Neuron (in vitro differentiated cells): ENCODE measurements at regions not wholly inside any gene's neighbourhood (a gene's known extent, or its start where the extent isn't known, plus 50 kb on each side); places are given as distances from the start of the nearest gene placed in this dataset.

ENCODE experiments used
- H2AFZ ChIP-seq: one replicate; pipeline ENCODE4 v1.6.1; 2013; ENCODE audit warnings: low read depth, mild to moderate bottlenecking, inconsistent platforms, low read length, moderate library complexity
- H3K27me3 ChIP-seq: one replicate; pipeline ENCODE4 v1.6.1; 2013; ENCODE audit warnings: low read length; ENCODE audit not compliant: insufficient read depth
- H3K36me3 ChIP-seq: one replicate; pipeline ENCODE4 v1.6.1; 2013; ENCODE audit warnings: low read length; ENCODE audit not compliant: insufficient read depth
- H3K4me1 ChIP-seq: one replicate; pipeline ENCODE4 v1.6.1; 2013; ENCODE audit warnings: low read length; ENCODE audit not compliant: insufficient read depth
- H3K4me3 ChIP-seq: 2 replicates; pipeline ENCODE4 v1.5.1; 2013; ENCODE audit warnings: mild to moderate bottlenecking, low read length, moderate library complexity
- H3K9me3 ChIP-seq: one replicate; pipeline ENCODE4 v1.6.1; 2013; ENCODE audit warnings: low read length

DNA sequence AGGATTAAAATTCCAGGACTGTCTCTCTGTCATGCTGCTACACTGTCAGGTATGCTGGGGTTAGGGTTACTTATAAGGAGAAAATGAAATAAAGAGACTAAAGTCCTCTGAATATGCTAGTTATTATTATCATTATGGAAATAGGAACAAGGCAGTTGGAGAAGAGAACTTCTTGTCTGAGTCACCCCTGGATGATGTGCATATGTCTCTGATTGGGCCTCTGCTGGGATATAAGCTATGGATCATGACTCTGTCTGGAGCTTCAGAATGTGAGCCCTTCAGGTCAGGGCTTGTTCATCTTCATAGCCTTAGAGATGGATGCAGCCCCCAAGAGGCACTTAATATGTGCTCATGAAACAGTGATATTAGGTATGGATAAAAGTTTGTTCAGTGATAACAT is 569.6 kb downstream of the EPHB1 start:
- Histone ChIP-seq H3K36me3 (no peaks in the 10 kb centered on the region), H2AFZ (no peak overlapping the region), H3K4me1 (no peaks in the 10 kb centered on the region), H3K9me3 (no peaks in the 10 kb centered on the region), H3K4me3 (no peak overlapping the region), H3K27me3 (no peaks in the 10 kb centered on the region)

DNA sequence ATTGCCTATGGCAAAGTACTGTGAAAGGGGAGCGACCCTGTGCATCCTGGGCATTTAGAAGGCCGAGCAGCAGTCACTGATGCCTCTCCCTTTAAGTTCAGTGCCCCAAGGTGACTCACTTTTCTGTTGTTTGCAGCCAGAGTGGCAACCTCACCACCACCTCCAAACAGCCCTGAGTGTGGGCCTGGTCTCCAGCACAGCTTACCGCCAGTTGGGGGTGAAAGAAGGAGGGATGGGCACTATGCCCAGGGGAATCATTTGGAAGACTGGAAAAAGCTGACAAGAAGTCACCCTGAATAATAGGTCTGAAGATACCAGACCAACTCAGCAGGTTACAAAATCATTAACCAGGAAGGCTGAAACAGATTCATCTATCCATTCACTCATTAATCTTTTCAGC is 571.8 kb downstream of the EPHB1 start:
- Histone ChIP-seq H3K36me3 (no peaks in the 10 kb centered on the region), H3K27me3 (no peaks in the 10 kb centered on the region), H2AFZ (no peak overlapping the region), H3K4me1 (no peaks in the 10 kb centered on the region), H3K9me3 (no peaks in the 10 kb centered on the region), H3K4me3 (no peak overlapping the region)

DNA sequence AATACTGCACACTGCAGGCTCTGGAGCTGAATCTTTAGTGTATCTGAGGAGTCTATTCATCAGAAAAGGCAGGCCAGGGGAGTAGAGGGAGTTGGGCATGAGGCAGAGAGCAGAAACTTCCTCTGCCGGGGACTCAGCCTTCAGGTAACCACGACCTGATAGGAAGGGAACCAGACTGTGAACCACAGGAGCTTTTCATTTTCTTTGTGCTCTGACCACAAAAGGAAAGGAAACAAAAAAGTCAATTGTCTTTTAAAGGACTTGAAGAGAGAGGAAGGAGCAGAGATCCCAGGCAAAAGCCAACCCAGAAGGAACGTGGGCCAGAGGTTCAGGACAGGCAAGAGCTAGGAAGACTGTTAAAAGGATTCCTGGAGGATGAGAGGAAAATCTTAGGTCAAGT is 573.3 kb downstream of the EPHB1 start:
- Histone ChIP-seq H3K4me1 (no peaks in the 10 kb centered on the region), H3K4me3 (no peak overlapping the region), H3K9me3 (no peaks in the 10 kb centered on the region), H3K27me3 (no peaks in the 10 kb centered on the region), H2AFZ (no peak overlapping the region), H3K36me3 (no peaks in the 10 kb centered on the region)

DNA sequence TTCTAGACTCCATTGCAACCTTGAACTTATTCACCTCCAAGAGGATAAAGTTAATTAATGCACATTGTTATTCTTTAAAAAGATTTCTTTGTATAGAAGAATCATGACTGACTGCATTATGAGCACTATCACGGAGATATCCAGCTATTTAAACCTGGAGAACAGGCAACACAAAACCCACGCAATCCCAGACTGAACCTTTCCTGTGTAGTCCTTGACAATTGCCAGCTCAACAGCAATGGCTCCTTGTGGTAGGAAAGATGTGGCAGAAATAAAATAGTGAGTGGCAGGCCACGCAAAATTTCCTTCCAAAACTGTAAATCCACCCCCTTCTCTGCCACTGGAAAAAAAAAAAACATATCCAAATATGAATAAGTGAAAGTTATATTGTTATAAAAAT is 573.7 kb downstream of the EPHB1 start:
- Histone ChIP-seq H3K4me3 (no peak overlapping the region), H3K27me3 (no peaks in the 10 kb centered on the region), H3K4me1 (no peaks in the 10 kb centered on the region), H3K9me3 (no peaks in the 10 kb centered on the region), H3K36me3 (no peaks in the 10 kb centered on the region), H2AFZ (no peak overlapping the region)

DNA sequence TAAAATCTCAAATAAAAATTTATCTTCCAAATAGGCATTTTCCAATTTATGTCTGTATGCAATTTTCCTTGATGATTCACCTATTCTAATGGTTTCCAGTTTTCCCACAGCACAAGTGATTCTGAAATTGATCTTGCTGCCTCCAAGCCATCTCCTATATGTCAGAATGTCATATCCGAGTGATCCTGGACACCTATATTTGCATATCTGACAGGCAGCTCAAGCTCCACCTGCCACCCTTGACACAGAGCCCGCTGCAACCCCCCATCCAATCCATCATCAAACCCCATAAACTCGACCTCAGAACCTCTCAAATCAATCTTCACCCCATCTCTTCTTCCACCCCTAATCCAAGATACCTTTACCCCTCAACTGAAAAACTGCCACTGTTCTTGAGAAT is 579.5 kb downstream of the EPHB1 start:
- Histone ChIP-seq H3K36me3 (no peaks in the 10 kb centered on the region), H3K27me3 (no peaks in the 10 kb centered on the region), H3K4me1 (no peaks in the 10 kb centered on the region), H2AFZ (no peak overlapping the region), H3K4me3 (no peak overlapping the region), H3K9me3 (no peaks in the 10 kb centered on the region)

DNA sequence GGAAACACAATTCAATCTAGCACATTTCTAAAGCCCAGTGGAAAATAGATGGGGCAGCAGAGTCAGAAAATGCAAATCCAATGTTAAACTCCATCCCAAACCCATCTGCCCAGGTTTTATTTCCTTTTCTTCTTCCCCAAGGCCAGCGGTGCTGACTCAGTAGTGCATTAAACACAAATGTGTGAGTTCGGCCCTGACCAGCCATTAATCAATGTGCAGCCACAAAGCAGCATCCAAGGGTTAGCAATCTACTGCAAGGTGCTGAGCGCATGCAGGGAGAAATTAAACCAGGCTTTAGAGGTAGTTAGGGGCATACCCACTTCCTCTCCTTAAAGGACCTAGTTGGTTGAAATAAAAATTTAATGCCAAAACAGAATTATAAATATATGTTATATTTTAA is 583.3 kb upstream of the PPP2R3A start:
- H3K9me3 ChIP-seq: no peaks in the 10 kb centered on the region
- no peak overlapping the region for H3K4me3 ChIP-seq
- H3K36me3 ChIP-seq: no peaks in the 10 kb centered on the region
- H3K4me1 ChIP-seq: no peaks in the 10 kb centered on the region
- no peak overlapping the region for H2AFZ ChIP-seq
- no peaks in the 10 kb centered on the region for H3K27me3 ChIP-seq

DNA sequence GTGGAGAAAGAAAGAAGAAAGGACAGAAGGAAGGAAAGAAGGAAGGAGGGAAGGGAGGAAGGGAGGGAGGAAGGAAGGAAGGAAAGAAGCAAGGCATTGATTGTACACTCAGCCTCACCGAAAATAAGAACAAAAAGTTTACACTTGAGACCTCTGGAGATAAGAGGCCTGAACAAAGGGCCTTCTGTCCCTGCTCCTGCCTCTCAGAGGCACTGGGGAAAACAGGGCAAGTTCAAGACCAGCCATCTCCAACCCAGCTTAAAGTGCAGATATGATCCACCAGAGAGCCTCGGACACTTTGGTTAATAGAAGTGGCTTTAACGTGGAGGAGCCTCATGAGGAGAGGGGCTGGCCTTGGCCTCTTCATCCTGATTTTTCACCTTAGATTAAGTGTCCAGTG is 582.9 kb upstream of the PPP2R3A start:
- H3K27me3 ChIP-seq: no peaks in the 10 kb centered on the region
- H3K4me1 ChIP-seq: no peaks in the 10 kb centered on the region
- no peak overlapping the region for H3K4me3 ChIP-seq
- H3K9me3 ChIP-seq: no peaks in the 10 kb centered on the region
- no peak overlapping the region for H2AFZ ChIP-seq
- no peaks in the 10 kb centered on the region for H3K36me3 ChIP-seq

DNA sequence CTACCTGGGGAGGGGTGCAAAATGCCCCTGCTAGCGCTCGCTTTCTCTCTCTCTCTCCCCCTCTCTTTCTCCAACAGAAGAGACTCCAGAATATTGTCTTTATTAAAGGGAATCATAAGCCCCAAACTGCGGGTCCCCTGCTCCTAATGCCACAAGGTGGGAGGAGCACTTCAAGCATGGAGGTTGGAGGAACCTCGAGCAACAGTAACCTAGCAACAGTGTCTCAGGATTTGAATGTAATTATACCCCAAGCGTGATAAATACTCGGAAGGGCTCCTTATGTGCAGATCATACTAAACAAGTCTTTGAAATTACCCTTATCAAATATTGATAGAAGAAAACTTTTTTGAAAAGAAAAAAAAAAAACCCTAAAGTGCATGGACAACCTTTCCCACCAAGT is 582.2 kb upstream of the PPP2R3A start:
- Histone ChIP-seq H3K27me3 (no peaks in the 10 kb centered on the region), H2AFZ (no peak overlapping the region), H3K4me3 (no peak overlapping the region), H3K36me3 (no peaks in the 10 kb centered on the region), H3K9me3 (no peaks in the 10 kb centered on the region), H3K4me1 (no peaks in the 10 kb centered on the region)

DNA sequence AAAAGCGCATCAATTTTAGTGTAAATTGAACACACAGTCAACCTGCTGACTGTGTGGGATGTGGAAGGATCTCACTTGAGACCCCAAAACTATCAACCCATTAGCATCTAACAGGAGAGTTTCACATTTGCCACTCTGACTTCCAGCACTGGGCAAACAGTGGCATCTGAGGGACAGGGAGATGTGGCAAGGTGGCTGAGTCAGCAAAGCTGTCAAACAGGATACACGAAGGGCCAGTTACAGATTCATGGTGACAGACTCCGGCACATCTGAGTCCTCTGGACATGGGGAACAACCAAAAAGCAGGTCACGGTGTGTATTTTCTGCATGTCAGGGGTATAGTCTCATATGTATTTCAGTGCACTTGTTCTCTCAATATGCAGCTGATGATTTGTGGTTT is 573.4 kb upstream of the PPP2R3A start:
- Histone ChIP-seq H3K9me3 (no peaks in the 10 kb centered on the region), H3K4me3 (no peak overlapping the region), H3K4me1 (no peaks in the 10 kb centered on the region), H2AFZ (no peak overlapping the region), H3K36me3 (no peaks in the 10 kb centered on the region), H3K27me3 (no peaks in the 10 kb centered on the region)

DNA sequence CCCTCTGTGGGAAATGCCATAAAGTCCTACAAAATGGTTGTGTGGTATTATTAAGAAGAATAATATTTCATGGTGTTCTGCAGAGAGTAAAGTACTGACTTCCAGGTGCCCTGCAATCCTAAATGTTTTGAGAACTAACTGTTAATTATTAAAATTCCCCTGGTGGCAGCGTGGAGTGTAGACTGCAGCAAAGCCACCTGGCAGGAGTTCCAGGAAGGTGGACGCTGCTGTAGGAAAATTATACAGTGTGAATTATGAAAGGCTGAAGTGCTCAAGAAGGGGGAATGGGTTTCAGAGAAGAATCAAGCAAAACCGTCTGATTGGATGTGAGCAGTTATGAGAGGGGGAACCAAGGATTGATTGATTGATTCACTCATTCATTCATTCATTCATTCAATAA is 572.4 kb upstream of the PPP2R3A start:
- Histone ChIP-seq H3K27me3 (no peaks in the 10 kb centered on the region), H2AFZ (no peak overlapping the region), H3K36me3 (no peaks in the 10 kb centered on the region), H3K4me1 (no peaks in the 10 kb centered on the region), H3K4me3 (no peak overlapping the region), H3K9me3 (no peaks in the 10 kb centered on the region)

DNA sequence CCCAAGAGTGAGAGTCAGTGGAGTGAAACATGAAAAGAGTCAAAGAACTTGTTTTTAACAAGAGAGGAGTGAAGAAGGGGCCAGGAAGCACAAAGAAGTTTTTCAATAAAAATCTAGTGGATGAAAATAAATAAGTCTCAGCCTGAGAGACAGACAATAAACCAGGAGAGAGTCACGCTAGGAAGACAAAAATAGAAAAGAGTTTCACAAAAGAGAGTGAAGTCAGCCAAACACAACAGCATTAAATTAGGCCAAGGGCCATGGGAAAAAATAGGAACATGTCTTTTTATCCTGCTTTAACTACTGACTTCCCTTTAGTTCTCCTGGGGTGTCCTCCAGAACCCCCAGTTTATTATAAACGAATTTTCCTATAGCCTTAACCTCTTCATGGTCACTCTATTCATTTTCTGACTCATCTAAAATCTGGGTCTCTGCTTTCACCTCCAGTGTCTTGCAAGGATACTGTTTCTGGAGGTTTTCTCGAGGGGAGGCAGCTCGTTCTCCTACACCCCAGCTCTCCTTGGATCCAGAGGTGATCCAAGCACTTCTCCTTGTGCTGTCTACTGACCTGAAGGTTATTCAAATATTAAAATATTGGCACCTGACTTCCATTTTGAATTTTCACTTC is 571.5 kb upstream of the PPP2R3A start:
- no peaks in the 10 kb centered on the region for H3K27me3 ChIP-seq
- no peaks in the 10 kb centered on the region for H3K4me1 ChIP-seq
- no peak overlapping the region for H2AFZ ChIP-seq
- H3K36me3 ChIP-seq: no peaks in the 10 kb centered on the region
- no peaks in the 10 kb centered on the region for H3K9me3 ChIP-seq
- H3K4me3 ChIP-seq: no peak overlapping the region

DNA sequence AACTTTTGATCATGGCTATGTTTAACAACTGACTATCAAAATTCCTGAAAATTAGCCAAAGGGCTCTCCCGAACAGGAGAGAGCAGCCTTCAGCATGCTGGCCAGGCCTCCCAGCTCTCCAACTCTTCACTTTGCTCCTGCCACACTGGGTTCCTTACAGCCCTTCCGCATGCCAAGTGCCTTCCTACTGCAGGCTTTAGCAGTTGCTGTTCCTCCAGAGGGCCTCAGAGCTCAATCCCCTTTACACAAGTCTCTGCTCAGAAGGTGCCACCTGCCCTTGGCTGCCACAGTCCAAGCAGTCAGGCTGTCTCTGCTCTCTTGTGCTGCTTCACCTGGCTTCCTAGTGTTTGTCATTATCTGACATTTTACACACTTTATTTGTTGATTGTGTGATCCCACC is 553.1 kb upstream of the PPP2R3A start:
- Histone ChIP-seq H3K36me3 (no peaks in the 10 kb centered on the region), H2AFZ (no peak overlapping the region), H3K27me3 (no peaks in the 10 kb centered on the region), H3K4me3 (no peak overlapping the region), H3K9me3 (no peaks in the 10 kb centered on the region), H3K4me1 (no peaks in the 10 kb centered on the region)

DNA sequence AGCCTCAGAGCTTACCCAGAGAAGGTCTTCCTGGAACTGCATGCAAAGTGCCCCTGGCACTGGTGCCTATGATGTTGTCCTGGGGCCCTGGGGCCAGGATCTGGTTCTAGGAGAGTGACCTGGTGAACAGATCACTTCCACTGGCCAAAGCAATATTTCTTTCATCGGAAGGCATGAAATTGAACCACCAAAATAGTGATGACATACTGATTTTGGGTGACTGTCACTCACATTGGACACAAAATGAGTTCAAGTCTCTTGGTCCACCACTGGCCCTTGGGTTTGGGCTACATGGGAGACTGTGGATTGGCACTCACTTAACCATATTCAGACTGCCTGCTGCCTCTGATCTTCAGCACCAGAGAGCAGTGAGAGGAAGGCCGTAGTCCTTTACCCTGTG is 549.3 kb upstream of the PPP2R3A start:
- no peak overlapping the region for H2AFZ ChIP-seq
- H3K4me3 ChIP-seq: no peak overlapping the region
- no peaks in the 10 kb centered on the region for H3K4me1 ChIP-seq
- H3K9me3 ChIP-seq: no peaks in the 10 kb centered on the region
- H3K27me3 ChIP-seq: no peaks in the 10 kb centered on the region
- no peaks in the 10 kb centered on the region for H3K36me3 ChIP-seq

DNA sequence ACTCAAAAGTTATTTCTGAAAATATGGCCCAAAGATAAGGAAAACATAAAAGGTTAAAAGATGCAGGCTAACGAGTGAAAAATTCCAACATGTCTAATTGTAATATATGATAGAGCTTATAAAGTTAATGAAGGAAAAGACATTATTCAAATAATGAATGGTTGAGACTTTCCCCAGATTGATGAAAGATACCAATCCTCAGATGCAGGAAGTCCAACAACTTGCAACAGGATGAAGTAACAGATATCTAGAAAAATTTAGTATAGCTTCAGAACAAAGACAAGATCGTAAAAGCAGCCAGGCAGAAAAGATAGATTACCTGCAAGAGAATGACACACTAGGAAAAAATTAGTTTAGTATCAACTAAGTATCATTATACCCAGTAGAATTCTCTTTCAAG is 546.4 kb upstream of the PPP2R3A start:
- no peaks in the 10 kb centered on the region for H3K9me3 ChIP-seq
- H3K27me3 ChIP-seq: no peaks in the 10 kb centered on the region
- no peaks in the 10 kb centered on the region for H3K4me1 ChIP-seq
- no peaks in the 10 kb centered on the region for H3K36me3 ChIP-seq
- no peak overlapping the region for H3K4me3 ChIP-seq
- no peak overlapping the region for H2AFZ ChIP-seq
